ENCODE measurements at regions not wholly inside any gene's neighbourhood (a gene's known extent, or its start where the extent isn't known, plus 50 kb on each side); places are given as distances from the start of the nearest gene placed in this dataset.

- no peak for DNase-seq (ENCODE audit: low spot score)
These were observed 52.0 kb upstream of the NPTX2 start for GRCh38 chr7:98565103-98565502.

GRCh38 chr7:98562871-98563495 lies 54.1 kb upstream of the NPTX2 start:
- DNase-seq (ENCODE audit: low spot score), result no peak

DNA sequence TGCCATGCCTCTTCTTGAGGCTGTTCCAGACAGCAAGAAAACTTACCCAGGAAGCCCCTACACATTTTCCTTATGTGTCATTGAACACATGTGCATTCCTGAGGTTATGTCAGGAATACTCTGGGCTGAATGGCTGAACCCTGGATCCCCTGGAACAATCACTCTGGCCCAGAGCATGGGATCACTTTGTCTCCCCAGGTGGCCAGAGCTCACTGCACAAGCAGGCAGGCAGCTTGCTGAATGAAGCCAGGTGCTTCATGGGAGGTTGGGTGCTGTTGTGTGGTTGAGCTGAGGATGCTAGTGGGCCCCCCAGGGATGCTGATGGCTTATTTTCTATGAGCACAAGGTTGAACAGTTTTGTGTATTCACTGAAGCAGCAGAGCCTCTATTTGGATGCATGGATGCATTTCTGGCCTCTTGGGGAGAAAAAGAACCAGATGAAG lies 54.7 kb upstream of the NPTX2 start:
- DNase-seq (ENCODE audit: low spot score), result no peak

DNA sequence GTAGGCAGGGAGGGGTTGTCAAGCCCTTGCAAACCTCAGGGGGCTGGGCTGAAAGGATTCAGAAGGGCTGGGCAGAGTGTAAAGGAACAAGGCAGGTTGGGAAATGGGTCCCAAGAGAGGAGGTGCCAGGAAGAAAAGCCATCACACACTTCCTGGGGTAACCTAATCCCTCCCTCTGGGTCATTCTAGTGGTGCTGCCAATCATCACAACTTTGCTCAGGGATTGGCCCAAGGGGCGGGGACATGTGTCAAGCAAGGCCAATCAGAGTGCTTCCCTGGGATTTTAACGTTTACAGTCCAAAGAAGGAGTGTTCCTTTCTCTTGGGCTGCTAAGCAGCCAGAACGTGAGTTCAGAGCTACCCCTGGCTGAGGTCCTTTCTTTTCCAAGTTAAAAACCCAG lies 57.1 kb upstream of the NPTX2 start:
- DNase-seq (ENCODE audit: low spot score), result peak; percentile 58

- no peak for DNase-seq (ENCODE audit: low spot score)
These were observed 57.9 kb upstream of the NPTX2 start for GRCh38 chr7:98559219-98559618.

DNA sequence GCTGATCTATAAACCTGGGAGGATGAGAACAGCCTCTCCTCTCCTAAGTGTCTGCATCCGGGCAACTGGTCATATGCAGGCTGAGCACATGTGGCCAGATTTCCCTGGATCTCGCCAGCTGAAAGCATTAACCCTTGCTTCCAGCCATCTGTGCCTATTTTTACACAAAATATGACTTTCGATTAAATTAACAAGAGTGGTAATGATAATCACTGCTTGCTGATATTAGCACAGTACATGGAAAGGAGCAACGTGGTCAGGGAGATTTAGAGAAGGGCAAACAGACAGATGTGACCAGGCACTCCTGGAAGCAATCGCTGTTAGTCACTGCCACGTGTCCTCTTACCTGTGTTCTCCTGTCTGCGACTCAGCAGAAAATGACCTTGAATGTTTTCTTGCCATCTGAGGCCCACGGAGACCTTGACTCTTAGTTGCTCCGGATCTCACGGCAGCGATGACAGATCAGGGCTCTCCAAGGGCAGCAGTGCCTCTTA lies 59.5 kb upstream of the NPTX2 start:
- no peak for DNase-seq (ENCODE audit: low spot score)

- no peak for DNase-seq (ENCODE audit: low spot score)
These were observed 60.8 kb upstream of the NPTX2 start for GRCh38 chr7:98556288-98556687.

GRCh38 chr7:98555403-98555802 lies 61.7 kb upstream of the NPTX2 start:
- no peak for DNase-seq (ENCODE audit: low spot score)

DNA sequence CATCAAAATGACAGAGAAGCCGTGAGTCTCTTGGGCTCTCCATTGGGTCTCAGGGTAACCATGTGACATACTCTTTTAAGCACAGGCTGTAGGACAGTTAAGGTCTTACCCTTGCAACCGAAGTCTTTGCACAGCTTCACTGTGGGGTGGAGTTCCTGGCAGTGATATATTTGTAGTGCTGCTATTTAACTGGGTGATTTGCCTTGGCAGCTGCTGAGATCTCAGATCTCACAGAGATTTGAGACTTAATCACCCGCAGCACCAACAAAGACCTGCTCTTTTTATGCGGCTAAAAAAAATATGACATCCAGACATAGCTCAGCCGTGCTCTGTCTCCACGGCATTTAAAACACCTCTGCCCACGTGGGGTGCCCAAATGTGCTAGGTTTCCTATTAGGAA lies 63.4 kb upstream of the NPTX2 start:
- no peak for DNase-seq (ENCODE audit: low spot score)

DNA sequence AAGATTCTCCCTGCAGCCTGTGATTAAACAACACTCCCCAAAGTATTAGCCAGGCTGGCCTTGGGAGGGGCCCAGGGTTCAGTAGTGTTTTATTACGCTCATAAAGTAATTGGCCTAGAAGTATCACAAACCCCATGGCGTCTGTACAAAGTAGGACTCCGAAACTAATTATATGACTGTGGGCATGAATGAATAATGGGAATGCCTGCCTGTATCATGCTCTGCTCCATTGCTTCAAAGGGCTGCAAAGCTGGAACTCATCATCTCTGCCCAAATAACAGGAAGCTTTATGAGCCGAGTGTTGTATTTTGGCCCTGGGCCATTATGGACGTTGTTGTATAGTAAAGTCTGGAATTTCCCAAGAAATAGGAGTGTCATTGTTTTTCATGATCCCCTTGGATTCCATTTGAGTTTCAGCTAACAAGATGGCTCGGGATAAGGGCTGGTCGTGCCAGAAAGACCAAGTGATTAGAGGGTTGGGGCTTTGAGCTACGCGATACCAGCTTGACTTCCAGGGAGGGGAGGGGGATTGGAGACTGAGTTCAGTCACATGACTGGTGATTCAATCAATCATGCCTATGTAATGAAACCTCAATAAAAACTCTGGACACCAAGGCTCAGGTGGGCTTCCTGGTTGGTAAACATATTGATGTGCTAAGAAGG lies 65.3 kb upstream of the NPTX2 start:
- no peak for DNase-seq (ENCODE audit: low spot score)

DNA sequence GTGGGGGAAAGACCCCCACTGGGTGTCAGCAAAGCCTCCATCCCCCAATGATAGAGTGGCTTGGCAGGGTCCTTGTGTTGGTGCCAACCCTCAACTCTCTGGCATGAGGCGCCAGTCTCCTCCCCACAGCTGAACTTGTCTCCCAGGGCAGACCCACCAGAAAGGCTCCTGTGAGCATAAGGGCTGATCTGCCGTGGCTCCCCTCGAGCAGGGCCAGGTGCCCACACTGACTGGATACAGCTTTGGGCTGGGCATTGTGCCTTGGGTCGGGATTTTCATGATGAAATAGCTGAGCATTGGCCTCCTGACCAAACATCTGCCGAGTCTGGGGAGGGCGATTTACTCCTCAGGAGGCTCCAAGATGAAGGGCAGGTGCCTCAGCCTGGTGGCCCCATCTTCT lies 68.1 kb upstream of the NPTX2 start:
- DNase-seq (ENCODE audit: low spot score), result no peak

DNA sequence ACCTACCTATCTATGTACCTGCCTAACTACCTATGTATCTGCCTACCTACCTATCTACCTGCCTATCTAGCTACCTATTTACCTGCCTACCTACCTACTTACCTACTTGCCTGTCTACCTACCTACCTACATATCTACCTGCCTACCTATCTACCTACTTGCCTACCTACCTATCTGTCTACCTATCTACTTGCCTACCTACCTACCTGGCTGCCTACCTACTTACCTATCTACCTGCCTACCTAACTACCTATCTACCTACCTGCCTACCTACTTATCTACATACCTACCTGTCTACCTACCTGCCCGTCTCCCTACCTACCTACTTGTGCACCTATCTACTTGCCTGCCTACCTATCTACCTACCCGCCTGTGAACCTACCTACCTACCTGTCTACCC lies 68.7 kb upstream of the NPTX2 start:
- no peak for DNase-seq (ENCODE audit: low spot score)

DNA sequence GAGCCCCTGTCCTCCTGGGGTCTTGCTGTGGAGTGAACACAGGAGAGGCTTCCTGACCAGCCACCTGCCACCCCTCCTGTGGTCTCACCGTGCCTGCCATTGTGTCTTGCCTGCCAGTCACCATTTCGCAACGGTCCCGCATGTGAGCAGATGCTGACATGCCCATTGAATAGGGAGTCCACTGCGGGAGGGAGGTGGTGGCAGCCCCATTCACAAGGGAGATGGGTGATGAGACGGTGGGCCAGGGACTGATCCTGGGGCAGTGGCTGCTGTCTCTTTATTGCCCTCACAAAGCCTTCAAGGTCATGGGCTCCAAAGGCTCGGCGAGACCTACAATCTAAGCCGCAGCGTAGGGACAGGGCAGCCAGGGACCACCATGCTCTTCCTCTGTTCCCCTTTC lies 76.0 kb upstream of the NPTX2 start:
- DNase-seq (ENCODE audit: low spot score), result no peak

DNA sequence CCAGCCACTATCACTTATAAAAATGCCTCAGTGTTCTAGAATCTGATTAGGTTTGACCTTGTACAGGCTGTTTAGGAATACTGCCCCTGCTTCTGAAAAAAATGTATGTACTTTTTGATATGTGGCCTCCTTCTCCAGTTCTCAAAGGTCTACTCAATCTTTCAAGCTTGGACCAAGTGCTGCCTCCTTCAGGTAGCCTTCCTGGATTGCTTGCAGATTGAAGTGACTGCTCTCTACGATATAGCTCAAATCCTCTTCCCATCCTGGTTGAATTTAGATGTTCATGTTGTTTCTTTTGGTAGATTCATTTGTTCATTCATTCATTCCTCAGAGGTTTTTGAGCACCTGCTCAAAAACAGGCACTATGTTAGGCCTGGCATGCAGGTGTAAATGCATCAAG lies 77.2 kb upstream of the NPTX2 start:
- DNase-seq (ENCODE audit: low spot score), result no peak

- no peak for DNase-seq (ENCODE audit: low spot score)
These were observed 80.3 kb upstream of the NPTX2 start for GRCh38 chr7:98536803-98537202.

DNA sequence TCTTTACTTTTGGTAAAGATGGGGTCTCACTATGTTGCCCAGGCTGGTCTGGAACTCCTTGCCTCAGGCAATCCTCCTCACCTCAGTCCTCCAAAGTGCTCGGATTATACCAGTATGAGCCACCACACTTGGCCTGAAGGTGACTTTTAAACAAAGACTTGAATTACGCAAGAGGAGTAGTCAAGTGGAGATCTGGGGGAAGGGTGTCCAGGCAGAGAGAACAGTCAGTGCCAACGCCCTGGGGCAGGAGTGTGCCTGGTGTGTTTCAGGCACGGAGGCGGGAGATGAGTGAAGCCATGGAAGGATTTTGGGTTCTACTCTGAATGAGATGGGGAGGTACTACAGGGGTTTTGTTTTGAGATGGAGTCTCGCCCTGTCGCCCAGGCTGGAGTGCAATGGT lies 82.6 kb upstream of the NPTX2 start:
- no peak for DNase-seq (ENCODE audit: low spot score)

GRCh38 chr7:98531717-98532116 lies 85.4 kb upstream of the NPTX2 start:
- peak; percentile 47 for DNase-seq (ENCODE audit: low spot score)

DNA sequence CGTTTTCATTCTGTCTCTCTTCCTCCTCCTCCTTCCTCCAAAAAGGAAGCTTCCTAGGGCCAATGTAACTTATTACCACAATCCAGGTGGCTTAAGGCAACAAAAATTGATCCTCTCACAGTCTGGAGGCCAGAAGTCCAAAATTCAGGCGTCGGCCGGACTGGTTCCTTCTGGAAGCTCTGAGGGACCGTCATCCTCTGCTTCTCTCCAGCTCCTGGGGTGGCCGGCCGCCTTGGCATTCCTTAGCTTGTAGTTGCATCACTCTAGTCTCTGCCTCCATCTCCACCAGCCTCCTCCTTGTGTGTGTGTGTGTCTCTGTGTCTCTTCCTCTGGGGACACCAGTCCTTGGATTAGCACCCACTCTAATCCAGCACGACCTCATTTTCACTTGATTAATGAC lies 89.0 kb upstream of the NPTX2 start:
- DNase-seq (ENCODE audit: low spot score), result no peak

- no peak for DNase-seq (ENCODE audit: low spot score)
These were observed 91.0 kb upstream of the NPTX2 start for GRCh38 chr7:98526059-98526458.

- DNase-seq (ENCODE audit: low spot score), result no peak
These were observed 95.9 kb upstream of the NPTX2 start for GRCh38 chr7:98521089-98521692.

DNA sequence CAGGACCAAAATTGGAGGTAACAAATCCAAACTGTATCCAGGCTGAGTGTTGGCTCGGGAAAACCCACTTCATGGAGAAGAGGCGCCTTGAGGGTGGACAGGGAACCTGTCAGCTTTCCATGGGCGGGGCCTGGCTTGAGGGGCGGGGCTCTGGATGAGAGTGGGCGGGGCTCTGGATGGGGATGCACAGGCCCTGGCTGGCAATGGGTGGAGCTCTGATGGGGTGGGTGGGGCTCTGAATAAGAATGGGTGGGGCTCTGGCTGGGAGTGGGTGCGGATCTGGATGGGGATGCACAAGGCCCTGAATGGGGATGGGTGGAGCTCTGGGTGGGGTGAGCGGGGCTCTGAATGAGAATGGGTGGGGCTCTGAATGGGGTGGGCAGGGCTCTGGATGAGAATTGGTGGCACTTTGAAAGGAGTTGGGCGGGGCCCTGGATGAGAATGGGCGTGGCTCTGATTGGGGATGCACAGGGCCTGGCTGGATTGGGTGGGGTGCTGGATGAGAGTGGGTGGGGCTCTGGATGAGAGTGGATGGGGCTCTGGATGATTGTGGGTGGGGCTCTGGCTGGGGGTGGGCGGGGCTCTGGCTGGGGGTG lies 96.6 kb upstream of the NPTX2 start:
- peak; percentile 71 for DNase-seq (ENCODE audit: low spot score)

GRCh38 chr7:98518159-98518947 lies 98.7 kb upstream of the NPTX2 start:
- DNase-seq (ENCODE audit: low spot score), result no peak
